Coronary artery (tissue), 2 donors: ENCODE measurements at regions not wholly inside any gene's neighbourhood (a gene's known extent, or its start where the extent isn't known, plus 50 kb on each side); places are given as distances from the start of the nearest gene placed in this dataset.

Source experiments
- DNase-seq: peaks from one replicate; pipeline ENCODE4 v3.0.0-alpha.2; 2017; ENCODE audit warnings: low spot score
- H3K27ac ChIP-seq, 2 donors: fragments of 200-600 bp; sonication (generic); one replicate each; pipeline ENCODE4 v1.5.1; 2016 to 2019
- H3K4me3 ChIP-seq: fragments of 200-600 bp; sonication (generic); 2 replicates; pipeline ENCODE4 v1.5.1; 2016; ENCODE audit warnings: mild to moderate bottlenecking, moderate library complexity
- CTCF ChIP-seq: fragments of 200-600 bp; sonication (generic); IDR thresholded peaks from one replicate; pipeline ENCODE4 v1.5.1; 2019; ENCODE audit warnings: antibody characterized with exemption

GRCh38 chr16:60907645-60908044 is 1128.6 kb downstream of the CDH8 start:
- H3K27ac ChIP-seq: no peak overlapping the region
- no peak for DNase-seq
- TF ChIP-seq CTCF: no peak
- no peak overlapping the region for H3K4me3 ChIP-seq

DNA sequence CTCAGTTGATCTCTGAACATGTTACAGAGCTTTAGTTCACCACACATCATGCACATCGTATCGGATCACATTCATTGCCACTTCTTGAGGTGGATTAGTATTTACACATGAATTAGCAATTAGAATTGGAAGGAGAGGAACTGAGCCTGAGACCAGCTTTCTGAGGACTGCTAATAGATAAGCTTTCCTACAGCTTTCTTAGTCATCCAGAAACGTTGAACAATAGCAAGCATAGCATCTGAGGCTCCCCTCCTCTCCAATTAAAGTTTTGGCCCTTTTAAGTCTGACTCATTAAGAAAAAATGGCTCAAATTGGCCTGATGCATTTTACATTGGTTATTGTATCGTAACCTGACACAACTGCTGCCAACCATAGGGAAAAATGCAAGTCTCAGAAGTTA is 1130.4 kb downstream of the CDH8 start:
- Histone ChIP-seq H3K4me3 (no peak overlapping the region), H3K27ac (no peak overlapping the region)
- DNase-seq: no peak
- TF ChIP-seq CTCF: no peak

DNA sequence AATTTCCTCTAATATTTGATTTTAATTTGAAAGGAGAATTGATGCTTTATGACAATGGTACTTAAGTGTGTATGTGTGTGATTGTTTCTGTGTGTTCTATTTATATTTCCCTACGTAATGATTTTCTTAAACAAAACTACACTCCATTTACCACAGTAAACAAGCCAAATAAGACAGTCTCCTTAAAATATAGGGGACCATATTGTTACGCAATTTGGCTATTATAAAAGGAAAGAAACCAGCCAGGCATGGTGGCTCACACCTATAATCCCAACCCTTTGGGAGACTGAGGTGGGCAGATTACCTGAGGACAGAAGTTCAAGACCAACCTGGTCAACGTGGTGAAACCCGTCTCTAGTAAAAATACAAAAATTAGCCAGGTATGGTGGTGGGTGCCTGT is 1134.1 kb downstream of the CDH8 start:
- H3K4me3 ChIP-seq: no peak overlapping the region
- no peak overlapping the region for H3K27ac ChIP-seq
- no peak for DNase-seq
- TF ChIP-seq CTCF: no peak

DNA sequence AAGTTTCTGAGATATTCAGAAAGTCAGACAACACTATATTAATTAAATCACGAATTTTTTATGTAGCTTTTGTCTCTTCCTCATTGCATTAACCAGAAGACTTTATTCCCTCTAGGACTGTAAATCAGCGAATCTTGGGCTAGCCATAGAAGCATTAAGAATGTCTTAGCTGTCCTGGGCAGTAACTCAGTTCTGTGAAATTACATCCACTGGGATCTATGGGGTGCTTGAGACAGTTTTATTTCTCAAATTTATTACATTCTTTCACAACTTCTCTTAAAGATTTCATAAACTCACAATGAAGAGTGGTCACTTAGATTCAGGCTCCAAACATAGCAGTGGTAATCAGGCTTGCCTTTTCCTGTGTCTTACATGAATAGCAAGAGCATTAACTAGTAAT is 1153.4 kb downstream of the CDH8 start:
- Histone ChIP-seq H3K4me3 (no peak overlapping the region), H3K27ac (no peak overlapping the region)
- no peak for TF ChIP-seq CTCF
- DNase-seq: no peak

DNA sequence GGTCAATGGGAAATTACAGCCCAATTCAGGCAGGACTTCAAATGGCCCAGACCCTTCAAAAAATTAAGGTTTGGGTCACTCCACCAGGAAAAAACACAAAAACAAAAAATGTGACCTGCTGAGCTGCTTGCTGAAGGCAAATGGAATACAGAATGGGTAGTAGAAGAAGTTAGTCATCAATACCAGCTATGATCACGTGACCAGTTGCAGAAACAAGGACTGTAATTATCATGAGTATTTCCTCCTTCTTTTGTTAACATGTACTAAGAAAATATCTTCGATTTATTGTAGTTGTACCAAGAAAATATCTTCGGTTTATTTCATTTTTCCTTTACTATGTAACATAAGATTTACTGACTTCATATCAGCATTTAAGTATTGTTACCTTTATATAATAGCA is 1183.6 kb downstream of the CDH8 start:
- Histone ChIP-seq H3K4me3 (no peak overlapping the region), H3K27ac (no peak overlapping the region)
- DNase-seq: no peak
- TF ChIP-seq CTCF: no peak

DNA sequence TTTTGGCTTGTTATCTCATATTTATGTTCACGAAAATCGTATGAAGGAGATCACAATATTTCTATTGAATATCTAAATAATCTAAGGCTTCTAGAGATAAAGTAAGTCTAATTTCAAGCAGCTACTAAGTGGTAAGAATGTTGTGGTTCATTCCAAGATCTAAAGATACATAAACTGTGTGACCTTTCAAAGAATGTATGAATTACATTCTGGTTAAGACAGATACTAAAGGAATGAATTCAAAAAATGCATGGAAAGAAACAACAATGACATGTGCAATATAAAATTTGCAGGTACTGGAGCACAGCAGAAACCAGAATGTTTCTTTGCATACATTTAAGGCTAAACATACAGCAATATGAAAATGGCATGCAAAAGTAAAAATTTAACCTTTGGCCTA is 1214.6 kb downstream of the CDH8 start:
- no peak for DNase-seq
- Histone ChIP-seq H3K27ac (no peak overlapping the region), H3K4me3 (no peak overlapping the region)
- TF ChIP-seq CTCF: no peak

GRCh38 chr16:60820361-60820760 is 1215.9 kb downstream of the CDH8 start:
- no peak overlapping the region for H3K4me3 ChIP-seq
- no peak overlapping the region for H3K27ac ChIP-seq
- no peak for TF ChIP-seq CTCF
- DNase-seq: no peak
